ENCODE measurements at regions not wholly inside any gene's neighbourhood (a gene's known extent, or its start where the extent isn't known, plus 50 kb on each side); places are given as distances from the start of the nearest gene placed in this dataset.

DNA sequence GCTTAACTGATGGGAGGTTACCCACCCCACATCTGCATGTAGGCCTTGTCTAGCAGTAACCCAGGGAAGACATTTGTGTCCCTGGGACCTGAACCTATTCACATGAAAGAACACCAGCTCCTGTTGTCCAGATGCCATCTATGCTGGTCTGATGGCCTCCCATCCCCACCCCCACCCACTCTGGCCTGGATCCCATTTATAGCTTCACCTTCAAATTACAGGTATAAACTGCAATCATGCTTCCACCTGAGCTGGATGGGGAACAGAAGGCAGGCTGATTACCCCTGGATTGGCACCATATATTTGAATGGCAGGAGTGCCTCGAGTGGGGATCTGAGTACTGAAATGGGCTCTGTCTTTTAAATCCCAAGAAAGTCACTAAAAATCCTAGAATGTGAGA lies 312.7 kb upstream of the USP24 start:
- no peak for DNase-seq
- peaks cover 20% of the 10 kb centered on the region for H3K27me3 Mint-ChIP-seq (ENCODE audit: low read depth, poor library complexity)
- TF ChIP-seq, protein P1, sequence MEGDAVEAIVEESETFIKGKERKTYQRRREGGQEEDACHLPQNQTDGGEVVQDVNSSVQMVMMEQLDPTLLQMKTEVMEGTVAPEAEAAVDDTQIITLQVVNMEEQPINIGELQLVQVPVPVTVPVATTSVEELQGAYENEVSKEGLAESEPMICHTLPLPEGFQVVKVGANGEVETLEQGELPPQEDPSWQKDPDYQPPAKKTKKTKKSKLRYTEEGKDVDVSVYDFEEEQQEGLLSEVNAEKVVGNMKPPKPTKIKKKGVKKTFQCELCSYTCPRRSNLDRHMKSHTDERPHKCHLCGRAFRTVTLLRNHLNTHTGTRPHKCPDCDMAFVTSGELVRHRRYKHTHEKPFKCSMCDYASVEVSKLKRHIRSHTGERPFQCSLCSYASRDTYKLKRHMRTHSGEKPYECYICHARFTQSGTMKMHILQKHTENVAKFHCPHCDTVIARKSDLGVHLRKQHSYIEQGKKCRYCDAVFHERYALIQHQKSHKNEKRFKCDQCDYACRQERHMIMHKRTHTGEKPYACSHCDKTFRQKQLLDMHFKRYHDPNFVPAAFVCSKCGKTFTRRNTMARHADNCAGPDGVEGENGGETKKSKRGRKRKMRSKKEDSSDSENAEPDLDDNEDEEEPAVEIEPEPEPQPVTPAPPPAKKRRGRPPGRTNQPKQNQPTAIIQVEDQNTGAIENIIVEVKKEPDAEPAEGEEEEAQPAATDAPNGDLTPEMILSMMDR (IDR thresholded peaks at IDR 0.05): no peak
- no peaks in the 10 kb centered on the region for H3K9me3 Mint-ChIP-seq
- H3K4me1 Mint-ChIP-seq: peaks cover 26% of the 10 kb centered on the region
- peak overlapping the region; percentile 16 for H3K27ac Mint-ChIP-seq
- H3K36me3 Mint-ChIP-seq (ENCODE audit: low read depth): no peaks in the 10 kb centered on the region
- H3K4me3 Mint-ChIP-seq: no peak overlapping the region

DNA sequence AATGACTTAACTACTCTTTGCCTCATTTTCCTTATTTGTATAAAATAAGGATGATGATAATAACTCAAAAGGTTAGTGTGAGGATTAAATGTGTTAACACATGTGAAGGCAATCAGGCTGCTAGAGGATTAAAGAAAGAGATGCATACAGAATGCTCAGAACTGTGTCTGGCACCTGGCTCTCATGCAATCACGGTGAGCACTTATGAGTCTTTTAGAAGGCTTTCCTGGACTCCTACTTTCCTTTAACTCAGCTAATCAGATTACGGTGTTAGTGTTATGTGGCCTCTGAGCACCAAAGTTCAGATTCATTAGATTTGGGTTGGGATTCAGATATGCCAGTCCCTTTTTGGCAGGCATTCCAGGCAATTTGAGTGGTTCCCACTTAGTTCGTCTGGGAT lies 311.6 kb upstream of the USP24 start:
- Mint-ChIP-seq H3K4me1 (peaks cover 26% of the 10 kb centered on the region), H3K27me3 (ENCODE audit: low read depth, poor library complexity) (peaks cover 24% of the 10 kb centered on the region), H3K4me3 (no peak overlapping the region), H3K36me3 (ENCODE audit: low read depth) (no peaks in the 10 kb centered on the region), H3K27ac (no peak overlapping the region), H3K9me3 (no peaks in the 10 kb centered on the region)
- DNase-seq: no peak
- TF ChIP-seq, protein P1 (IDR thresholded peaks at IDR 0.05): no peak

DNA sequence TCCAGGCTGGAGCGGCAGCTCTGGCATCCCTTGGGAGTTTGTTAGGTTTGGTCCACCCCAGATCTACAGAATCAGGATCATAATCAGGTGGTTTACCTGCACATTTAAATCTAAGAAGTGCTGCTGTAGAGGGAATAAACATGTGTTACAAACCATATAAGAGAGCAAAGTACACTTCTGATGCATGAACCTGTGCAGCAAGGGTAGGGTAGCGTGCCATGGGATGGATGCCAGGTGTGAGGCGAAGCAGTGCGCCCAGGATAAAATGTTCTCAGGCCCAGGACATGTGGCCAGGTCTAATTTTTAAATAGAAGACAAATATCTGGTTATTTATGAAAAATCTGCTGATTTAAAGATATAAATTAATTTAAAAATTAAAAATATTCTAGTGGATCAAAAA lies 308.8 kb upstream of the USP24 start:
- Mint-ChIP-seq H3K27ac (no peak overlapping the region), H3K27me3 (ENCODE audit: low read depth, poor library complexity) (peaks cover 25% of the 10 kb centered on the region), H3K4me1 (peaks cover 17% of the 10 kb centered on the region), H3K4me3 (no peak overlapping the region), H3K9me3 (no peaks in the 10 kb centered on the region), H3K36me3 (ENCODE audit: low read depth) (no peaks in the 10 kb centered on the region)
- TF ChIP-seq, protein P1 (IDR thresholded peaks at IDR 0.05): no peak
- no peak for DNase-seq

DNA sequence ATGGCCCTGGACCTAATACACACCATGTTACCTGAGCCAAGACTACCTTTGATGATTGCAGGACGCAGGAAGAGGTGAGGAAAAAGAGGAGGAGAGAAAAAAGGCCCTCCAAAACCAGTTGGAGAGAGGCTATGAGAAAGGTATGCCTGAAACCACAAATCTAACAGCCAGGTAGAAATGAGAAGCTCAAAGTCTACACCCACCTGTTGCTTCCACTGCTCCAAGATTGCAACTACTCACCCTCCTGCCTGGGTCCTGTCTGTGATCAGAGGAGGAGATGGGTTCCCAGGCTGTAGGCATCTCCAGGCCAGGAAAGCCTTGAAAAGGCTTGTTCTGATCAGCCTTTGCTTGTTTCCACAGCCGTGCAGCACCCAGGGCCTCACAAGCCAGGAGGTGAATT lies 307.8 kb upstream of the USP24 start:
- DNase-seq: no peak
- H3K27me3 Mint-ChIP-seq (ENCODE audit: low read depth, poor library complexity): peaks cover 31% of the 10 kb centered on the region
- no peak overlapping the region for H3K4me3 Mint-ChIP-seq
- H3K36me3 Mint-ChIP-seq (ENCODE audit: low read depth): no peaks in the 10 kb centered on the region
- H3K4me1 Mint-ChIP-seq: peaks cover 7% of the 10 kb centered on the region
- no peaks in the 10 kb centered on the region for H3K9me3 Mint-ChIP-seq
- H3K27ac Mint-ChIP-seq: no peak overlapping the region
- TF ChIP-seq, protein P1 (IDR thresholded peaks at IDR 0.05): no peak

DNA sequence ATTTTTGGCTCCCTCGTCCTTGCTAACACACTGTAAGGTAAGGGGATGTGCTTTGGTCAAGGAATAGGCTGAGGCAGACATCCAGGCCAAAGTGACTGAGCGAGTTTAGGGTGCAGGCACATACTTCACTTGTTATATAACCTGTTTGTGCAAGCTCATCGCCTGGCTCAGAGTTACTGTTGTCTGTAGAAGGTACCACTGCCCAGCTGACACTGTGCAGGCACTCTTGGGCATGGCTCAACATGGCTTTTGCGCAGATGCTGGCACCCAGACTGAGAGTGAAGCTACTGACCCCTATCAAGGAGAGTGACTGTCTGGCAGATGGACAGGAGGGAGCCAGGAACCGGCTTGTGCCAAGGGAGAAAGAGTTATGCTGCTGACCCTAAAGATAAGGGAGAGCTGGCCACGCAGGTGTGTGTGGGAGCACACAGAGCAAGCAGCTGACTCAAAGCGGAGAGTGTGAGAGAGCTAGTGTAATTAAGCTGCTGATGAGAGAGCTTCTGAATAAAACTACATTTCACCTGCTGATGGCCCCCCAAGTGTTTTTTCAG lies 307.3 kb upstream of the USP24 start:
- H3K27me3 Mint-ChIP-seq (ENCODE audit: low read depth, poor library complexity): peaks cover 33% of the 10 kb centered on the region
- no peak overlapping the region for H3K4me3 Mint-ChIP-seq
- no peak for DNase-seq
- H3K36me3 Mint-ChIP-seq (ENCODE audit: low read depth): no peaks in the 10 kb centered on the region
- no peaks in the 10 kb centered on the region for H3K9me3 Mint-ChIP-seq
- H3K4me1 Mint-ChIP-seq: peaks cover 4% of the 10 kb centered on the region
- TF ChIP-seq, protein P1 (IDR thresholded peaks at IDR 0.05): no peak
- H3K27ac Mint-ChIP-seq: no peak overlapping the region

DNA sequence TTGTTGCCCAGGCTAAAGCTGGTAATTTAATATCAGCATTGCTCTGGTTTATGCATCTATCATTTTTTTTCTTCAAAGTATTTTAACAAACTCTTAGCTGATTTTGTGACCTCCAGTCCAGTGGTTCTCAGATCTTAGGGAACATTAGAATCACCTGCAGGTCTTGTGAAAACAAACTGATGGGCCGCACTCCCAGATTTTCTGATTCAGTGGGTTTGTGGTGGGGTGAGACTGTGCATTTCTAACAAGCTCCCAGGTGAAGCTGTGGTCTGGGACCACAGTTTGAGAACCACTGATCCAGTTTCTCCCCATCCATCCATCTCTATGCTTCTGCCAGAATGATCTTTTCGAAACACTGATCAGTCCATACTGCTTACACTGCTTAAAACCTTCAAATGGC lies 305.7 kb upstream of the USP24 start:
- TF ChIP-seq, protein P1 (IDR thresholded peaks at IDR 0.05): no peak
- DNase-seq: no peak
- Mint-ChIP-seq H3K36me3 (ENCODE audit: low read depth) (no peaks in the 10 kb centered on the region), H3K27ac (no peak overlapping the region), H3K4me3 (no peak overlapping the region), H3K4me1 (peaks cover 8% of the 10 kb centered on the region), H3K9me3 (no peaks in the 10 kb centered on the region), H3K27me3 (ENCODE audit: low read depth, poor library complexity) (peaks cover 32% of the 10 kb centered on the region)

Measured in nephron progenitor cell (in vitro differentiated cells).